ENCODE measurements at regions not wholly inside any gene's neighbourhood (a gene's known extent, or its start where the extent isn't known, plus 50 kb on each side); places are given as distances from the start of the nearest gene placed in this dataset.

GRCh38 chr2:199707593-199708185 lies 143.3 kb downstream of the FTCDNL1 start:
- H3K36me3 Mint-ChIP-seq (ENCODE audit: low read depth): no peaks in the 10 kb centered on the region
- no peak overlapping the region for H3K4me3 Mint-ChIP-seq
- peaks cover 2% of the 10 kb centered on the region for H3K27me3 Mint-ChIP-seq (ENCODE audit: low read depth)
- intact Hi-C loops (cut with micrococcal nuclease): loop anchor here (10.0 kb wide), 1 partner anchor 767 kb away; no protein-coding TSS in a partner anchor
- peaks cover 5% of the 10 kb centered on the region for H3K9me3 Mint-ChIP-seq
- DNase-seq: no peak
- CTCF ChIA-PET: no interaction called here
- H3K4me1 Mint-ChIP-seq (ENCODE audit: low read depth): no peaks in the 10 kb centered on the region
- no peak overlapping the region for H3K27ac Mint-ChIP-seq

- Mint-ChIP-seq H3K27me3 (ENCODE audit: low read depth) (no peaks in the 10 kb centered on the region), H3K4me1 (ENCODE audit: low read depth) (no peaks in the 10 kb centered on the region), H3K9me3 (peaks cover 5% of the 10 kb centered on the region), H3K27ac (no peak overlapping the region), H3K36me3 (ENCODE audit: low read depth) (no peaks in the 10 kb centered on the region), H3K4me3 (no peak overlapping the region)
- intact Hi-C loops (cut with micrococcal nuclease): loop anchor here (1.0 to 10.0 kb wide), 2 partner anchors 34 to 769 kb away; no protein-coding TSS in a partner anchor
- CTCF ChIA-PET: interaction anchor here (0.9 to 3.1 kb wide), 4 partner anchors 19 to 156 kb away, joined by 7 to 34 read pairs (median 12); no protein-coding TSS in a partner anchor
- DNase-seq: no peak
Measured at GRCh38 chr2:199705538-199705937, 145.5 kb downstream of the FTCDNL1 start.

- Mint-ChIP-seq H3K27ac (no peak overlapping the region), H3K4me3 (no peak overlapping the region), H3K9me3 (peaks cover 5% of the 10 kb centered on the region), H3K27me3 (ENCODE audit: low read depth) (no peaks in the 10 kb centered on the region), H3K36me3 (ENCODE audit: low read depth) (no peaks in the 10 kb centered on the region), H3K4me1 (ENCODE audit: low read depth) (no peaks in the 10 kb centered on the region)
- CTCF ChIA-PET: interaction anchor here (0.6 to 3.1 kb wide), 9 partner anchors 10 to 216 kb away, joined by 3 to 34 read pairs (median 4); no protein-coding TSS in a partner anchor
- peak; percentile 50 for DNase-seq
- intact Hi-C loops (cut with micrococcal nuclease): loop anchor here (1.0 to 10.0 kb wide), 4 partner anchors 35 to 770 kb away; no protein-coding TSS in a partner anchor
Measured at GRCh38 chr2:199704358-199705238, 146.4 kb downstream of the FTCDNL1 start.

DNA sequence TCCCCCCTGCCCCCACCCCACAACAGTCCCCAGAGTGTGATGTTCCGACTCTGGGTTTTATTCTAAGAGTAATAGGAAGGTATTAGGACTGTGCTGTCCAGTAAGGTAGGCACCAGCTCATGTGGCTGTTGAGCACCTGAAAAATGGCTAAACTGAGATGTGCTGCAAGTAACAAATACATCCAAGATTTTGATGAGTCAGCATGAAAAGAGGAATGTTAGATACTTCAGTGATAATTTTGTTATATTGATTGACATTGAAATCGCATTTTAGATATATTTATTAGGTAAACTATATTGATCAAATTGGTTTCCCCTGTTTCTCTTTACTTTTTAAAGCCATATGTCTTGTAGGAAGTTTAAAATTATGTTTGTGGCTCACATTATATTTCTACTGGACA lies 147.8 kb downstream of the FTCDNL1 start:
- CTCF ChIA-PET: interaction anchor here (1.1 to 3.1 kb wide), 3 partner anchors 10 to 37 kb away, joined by 3 to 34 read pairs (median 16); no protein-coding TSS in a partner anchor
- intact Hi-C loops (cut with micrococcal nuclease): loop anchor here (10.0 kb wide), 1 partner anchor 772 kb away; no protein-coding TSS in a partner anchor
- Mint-ChIP-seq H3K9me3 (peaks cover 5% of the 10 kb centered on the region), H3K36me3 (ENCODE audit: low read depth) (no peaks in the 10 kb centered on the region), H3K4me1 (ENCODE audit: low read depth) (no peaks in the 10 kb centered on the region), H3K27me3 (ENCODE audit: low read depth) (no peaks in the 10 kb centered on the region), H3K4me3 (no peak overlapping the region), H3K27ac (no peak overlapping the region)
- DNase-seq: no peak

DNA sequence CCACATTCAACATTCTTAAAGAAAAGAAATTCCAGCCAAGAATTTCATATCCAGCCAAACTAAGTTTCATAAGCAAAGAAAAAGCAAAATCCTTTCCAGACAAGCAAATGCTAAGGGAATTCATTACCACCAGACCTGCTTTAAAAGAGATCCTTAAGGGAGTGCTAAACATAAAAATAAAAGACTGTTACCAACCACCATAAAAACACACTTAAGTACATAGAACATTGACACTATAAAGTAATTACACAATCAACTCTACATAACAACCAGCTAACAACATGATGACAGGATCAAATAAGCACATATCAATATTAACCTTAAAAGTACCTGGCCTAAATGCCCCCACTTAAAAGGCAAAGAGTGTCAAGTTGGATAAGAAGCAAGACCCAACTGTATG lies 153.5 kb downstream of the FTCDNL1 start:
- H3K27me3 Mint-ChIP-seq (ENCODE audit: low read depth): peaks cover 7% of the 10 kb centered on the region
- H3K36me3 Mint-ChIP-seq (ENCODE audit: low read depth): no peaks in the 10 kb centered on the region
- H3K4me1 Mint-ChIP-seq (ENCODE audit: low read depth): no peaks in the 10 kb centered on the region
- H3K27ac Mint-ChIP-seq: no peak overlapping the region
- DNase-seq: no peak
- no peaks in the 10 kb centered on the region for H3K9me3 Mint-ChIP-seq
- CTCF ChIA-PET: no interaction called here
- no peak overlapping the region for H3K4me3 Mint-ChIP-seq
- intact Hi-C loops (cut with micrococcal nuclease): no loop called here

GRCh38 chr2:199696048-199696447 lies 154.9 kb downstream of the FTCDNL1 start:
- Mint-ChIP-seq H3K27ac (no peak overlapping the region), H3K4me3 (no peak overlapping the region), H3K4me1 (ENCODE audit: low read depth) (no peaks in the 10 kb centered on the region), H3K9me3 (no peaks in the 10 kb centered on the region), H3K27me3 (ENCODE audit: low read depth) (peaks cover 7% of the 10 kb centered on the region), H3K36me3 (ENCODE audit: low read depth) (no peaks in the 10 kb centered on the region)
- intact Hi-C loops (cut with micrococcal nuclease): no loop called here
- DNase-seq: no peak
- CTCF ChIA-PET: interaction anchor here (0.6 to 0.9 kb wide), 2 partner anchors 44 to 244 kb away, joined by 3 read pairs; no protein-coding TSS in a partner anchor

DNA sequence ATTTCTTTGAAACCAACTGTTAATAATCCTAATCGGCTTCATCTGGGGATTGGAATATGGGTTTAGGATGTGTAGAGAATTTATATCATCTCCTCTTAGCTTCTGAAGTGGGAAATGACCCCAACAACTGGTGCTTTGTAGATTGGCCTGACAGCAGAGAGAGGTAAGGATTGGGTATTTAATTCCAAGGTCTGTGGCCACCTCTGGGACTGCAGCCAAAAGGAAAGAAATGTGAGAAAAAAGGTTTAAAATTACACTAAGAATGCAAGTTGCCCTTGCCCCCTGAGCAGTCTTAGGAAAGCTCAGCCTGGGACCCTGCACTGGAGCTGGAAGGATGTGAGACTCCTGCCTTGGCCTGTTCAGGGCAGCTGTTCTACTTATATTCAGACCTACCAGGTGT lies 157.1 kb downstream of the FTCDNL1 start:
- Mint-ChIP-seq H3K27me3 (ENCODE audit: low read depth) (peaks cover 7% of the 10 kb centered on the region), H3K36me3 (ENCODE audit: low read depth) (no peaks in the 10 kb centered on the region), H3K27ac (no peak overlapping the region), H3K4me1 (ENCODE audit: low read depth) (no peaks in the 10 kb centered on the region), H3K9me3 (no peaks in the 10 kb centered on the region), H3K4me3 (no peak overlapping the region)
- CTCF ChIA-PET: no interaction called here
- intact Hi-C loops (cut with micrococcal nuclease): no loop called here
- no peak for DNase-seq

DNA sequence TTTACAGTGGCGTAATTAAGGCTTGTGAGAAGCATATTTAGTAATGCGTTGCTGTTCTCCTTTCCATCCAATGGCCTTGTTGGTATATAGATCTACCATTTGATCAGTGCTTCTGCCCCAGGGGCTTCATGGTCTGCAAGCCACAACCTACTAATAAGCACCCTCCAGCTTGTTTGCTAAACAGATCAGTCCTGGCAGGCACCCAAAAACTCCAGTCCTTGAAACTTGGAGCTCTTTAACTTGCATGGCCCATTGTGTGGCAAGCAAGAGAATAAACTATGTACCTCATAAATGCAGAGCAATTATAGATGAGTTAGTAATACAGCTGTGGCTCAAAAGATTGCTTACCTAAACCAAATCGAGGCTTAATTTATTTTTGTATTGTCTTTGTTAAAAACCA lies 158.5 kb downstream of the FTCDNL1 start:
- H3K27me3 Mint-ChIP-seq (ENCODE audit: low read depth): peaks cover 7% of the 10 kb centered on the region
- H3K4me1 Mint-ChIP-seq (ENCODE audit: low read depth): no peaks in the 10 kb centered on the region
- H3K9me3 Mint-ChIP-seq: no peaks in the 10 kb centered on the region
- H3K27ac Mint-ChIP-seq: no peak overlapping the region
- no peaks in the 10 kb centered on the region for H3K36me3 Mint-ChIP-seq (ENCODE audit: low read depth)
- DNase-seq: no peak
- intact Hi-C loops (cut with micrococcal nuclease): no loop called here
- CTCF ChIA-PET: interaction anchor here (0.8 kb wide), 1 partner anchor 11 kb away, joined by 3 read pairs; no protein-coding TSS in a partner anchor
- no peak overlapping the region for H3K4me3 Mint-ChIP-seq

DNA sequence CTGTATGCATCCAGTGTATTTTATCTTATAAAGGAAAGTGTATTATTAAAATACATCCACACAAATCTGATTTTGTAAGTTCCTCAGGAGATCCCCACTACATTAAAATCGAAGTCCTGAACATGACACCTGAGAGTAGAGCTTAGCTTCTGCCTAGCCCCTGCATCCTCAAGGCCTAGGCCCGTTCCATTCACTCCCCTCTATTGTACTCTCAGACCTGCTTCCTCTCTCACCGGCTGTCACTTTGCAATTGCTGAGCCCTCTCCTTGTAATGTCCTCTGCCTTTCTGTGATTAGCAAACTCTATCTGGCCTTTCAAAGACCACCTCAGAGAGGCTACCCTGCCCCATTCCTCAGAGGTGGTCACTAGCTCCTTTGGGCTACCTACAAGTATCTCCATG lies 160.8 kb downstream of the FTCDNL1 start:
- Mint-ChIP-seq H3K36me3 (ENCODE audit: low read depth) (no peaks in the 10 kb centered on the region), H3K4me3 (no peak overlapping the region), H3K27me3 (ENCODE audit: low read depth) (no peaks in the 10 kb centered on the region), H3K27ac (no peak overlapping the region), H3K4me1 (ENCODE audit: low read depth) (peaks cover 12% of the 10 kb centered on the region), H3K9me3 (no peaks in the 10 kb centered on the region)
- intact Hi-C loops (cut with micrococcal nuclease): no loop called here
- no peak for DNase-seq
- CTCF ChIA-PET: no interaction called here

GRCh38 chr2:199685669-199686068 lies 165.3 kb downstream of the FTCDNL1 start:
- H3K36me3 Mint-ChIP-seq (ENCODE audit: low read depth): no peaks in the 10 kb centered on the region
- no peak overlapping the region for H3K27ac Mint-ChIP-seq
- CTCF ChIA-PET: no interaction called here
- intact Hi-C loops (cut with micrococcal nuclease): no loop called here
- no peak for DNase-seq
- no peak overlapping the region for H3K4me3 Mint-ChIP-seq
- H3K9me3 Mint-ChIP-seq: no peaks in the 10 kb centered on the region
- H3K4me1 Mint-ChIP-seq (ENCODE audit: low read depth): peaks cover 21% of the 10 kb centered on the region
- H3K27me3 Mint-ChIP-seq (ENCODE audit: low read depth): peaks cover 2% of the 10 kb centered on the region

DNA sequence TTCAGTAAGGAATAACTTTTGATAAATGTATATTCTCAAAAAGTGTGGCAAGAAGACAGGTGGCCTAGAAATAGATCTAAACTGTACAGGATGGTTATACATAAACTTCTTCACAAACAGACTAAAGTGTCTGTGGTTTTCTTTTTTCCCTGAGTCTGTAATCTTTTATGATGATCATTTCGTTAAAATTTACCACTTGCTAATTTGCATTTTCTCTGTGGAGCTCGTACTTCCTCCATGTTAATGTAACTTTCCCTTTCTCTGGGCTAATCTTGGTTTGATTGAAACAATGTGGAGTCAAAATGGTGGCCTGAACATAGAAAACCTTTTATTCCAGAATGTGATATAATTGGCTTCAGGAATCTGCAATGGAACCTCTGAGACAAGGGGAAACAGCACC lies 166.2 kb downstream of the FTCDNL1 start:
- Mint-ChIP-seq H3K27ac (no peak overlapping the region), H3K27me3 (ENCODE audit: low read depth) (peaks cover 7% of the 10 kb centered on the region), H3K9me3 (no peaks in the 10 kb centered on the region), H3K36me3 (ENCODE audit: low read depth) (no peaks in the 10 kb centered on the region), H3K4me1 (ENCODE audit: low read depth) (peaks cover 21% of the 10 kb centered on the region), H3K4me3 (no peak overlapping the region)
- intact Hi-C loops (cut with micrococcal nuclease): no loop called here
- CTCF ChIA-PET: interaction anchor here (1.0 kb wide), 1 partner anchor 54 kb away, joined by 3 read pairs; no protein-coding TSS in a partner anchor
- DNase-seq: no peak

GRCh38 chr2:199684168-199684567 lies 166.8 kb downstream of the FTCDNL1 start:
- Mint-ChIP-seq H3K4me1 (ENCODE audit: low read depth) (peaks cover 21% of the 10 kb centered on the region), H3K27me3 (ENCODE audit: low read depth) (peaks cover 7% of the 10 kb centered on the region), H3K27ac (no peak overlapping the region), H3K36me3 (ENCODE audit: low read depth) (no peaks in the 10 kb centered on the region), H3K4me3 (no peak overlapping the region), H3K9me3 (no peaks in the 10 kb centered on the region)
- intact Hi-C loops (cut with micrococcal nuclease): no loop called here
- DNase-seq: no peak
- CTCF ChIA-PET: interaction anchor here (1.0 kb wide), 1 partner anchor 55 kb away, joined by 3 read pairs; no protein-coding TSS in a partner anchor
